ENCODE measurements at regions not wholly inside any gene's neighbourhood (a gene's known extent, or its start where the extent isn't known, plus 50 kb on each side); places are given as distances from the start of the nearest gene placed in this dataset.

DNA sequence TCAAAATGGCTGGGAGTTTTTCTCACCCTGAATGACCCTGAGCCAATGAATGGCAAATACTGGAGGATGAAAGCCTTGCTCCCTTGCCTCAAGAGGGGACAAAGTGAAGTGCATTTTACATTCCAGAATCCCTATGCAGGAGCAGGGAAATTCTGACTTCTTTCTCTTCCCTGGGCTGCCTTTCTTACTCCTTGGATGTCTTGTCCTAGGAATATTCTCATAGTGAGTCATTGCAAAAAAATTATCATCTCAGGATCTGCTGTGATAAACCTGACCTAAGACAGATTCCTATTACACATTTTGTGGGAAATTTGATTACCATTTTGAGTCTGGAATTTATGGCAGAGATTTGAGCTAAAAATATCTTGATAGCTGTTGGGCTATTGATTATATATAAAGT, 199.9 kb downstream of the TMA16 start:
- no peak for TF ChIP-seq POLR2A (IDR thresholded peaks at IDR 0.05)
- TF ChIP-seq, protein P1, sequence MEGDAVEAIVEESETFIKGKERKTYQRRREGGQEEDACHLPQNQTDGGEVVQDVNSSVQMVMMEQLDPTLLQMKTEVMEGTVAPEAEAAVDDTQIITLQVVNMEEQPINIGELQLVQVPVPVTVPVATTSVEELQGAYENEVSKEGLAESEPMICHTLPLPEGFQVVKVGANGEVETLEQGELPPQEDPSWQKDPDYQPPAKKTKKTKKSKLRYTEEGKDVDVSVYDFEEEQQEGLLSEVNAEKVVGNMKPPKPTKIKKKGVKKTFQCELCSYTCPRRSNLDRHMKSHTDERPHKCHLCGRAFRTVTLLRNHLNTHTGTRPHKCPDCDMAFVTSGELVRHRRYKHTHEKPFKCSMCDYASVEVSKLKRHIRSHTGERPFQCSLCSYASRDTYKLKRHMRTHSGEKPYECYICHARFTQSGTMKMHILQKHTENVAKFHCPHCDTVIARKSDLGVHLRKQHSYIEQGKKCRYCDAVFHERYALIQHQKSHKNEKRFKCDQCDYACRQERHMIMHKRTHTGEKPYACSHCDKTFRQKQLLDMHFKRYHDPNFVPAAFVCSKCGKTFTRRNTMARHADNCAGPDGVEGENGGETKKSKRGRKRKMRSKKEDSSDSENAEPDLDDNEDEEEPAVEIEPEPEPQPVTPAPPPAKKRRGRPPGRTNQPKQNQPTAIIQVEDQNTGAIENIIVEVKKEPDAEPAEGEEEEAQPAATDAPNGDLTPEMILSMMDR (IDR thresholded peaks at IDR 0.05) = no peak

Data from heart left ventricle (tissue), 13 donors.